GM19468 (cell line): ENCODE measurements at regions not wholly inside any gene's neighbourhood (a gene's known extent, or its start where the extent isn't known, plus 50 kb on each side); places are given as distances from the start of the nearest gene placed in this dataset.

ENCODE experiments used
- ATAC-seq: cut with Tn5 transposase; IDR thresholded peaks from one replicate; pipeline ENCODE4 v1.9.1; 2021; ENCODE audit warnings: mild to moderate bottlenecking, moderate library complexity, moderate number of reproducible peaks; ENCODE audit not compliant: unreplicated experiment; ENCODE audit errors: extremely low read depth

DNA sequence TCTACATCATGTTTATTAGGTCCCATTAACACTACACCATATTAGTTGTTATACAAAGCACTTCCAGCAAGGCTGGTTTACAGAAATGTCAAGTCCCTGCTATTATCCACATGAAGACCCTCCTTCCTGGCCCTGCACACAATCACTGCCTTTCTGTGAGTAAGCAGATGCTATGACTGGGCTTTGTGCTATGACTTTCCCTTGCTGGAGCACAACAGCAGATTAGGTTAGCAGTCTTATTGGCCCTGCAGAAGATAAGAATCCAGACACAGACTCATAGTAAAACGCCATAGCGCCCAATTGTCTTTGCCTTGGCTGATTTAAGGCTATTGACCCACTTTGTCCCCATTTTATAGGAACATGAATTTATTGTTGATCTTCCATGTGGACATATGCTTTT, 228.9 kb upstream of the ACTBL2 start:
- no peak for ATAC-seq

DNA sequence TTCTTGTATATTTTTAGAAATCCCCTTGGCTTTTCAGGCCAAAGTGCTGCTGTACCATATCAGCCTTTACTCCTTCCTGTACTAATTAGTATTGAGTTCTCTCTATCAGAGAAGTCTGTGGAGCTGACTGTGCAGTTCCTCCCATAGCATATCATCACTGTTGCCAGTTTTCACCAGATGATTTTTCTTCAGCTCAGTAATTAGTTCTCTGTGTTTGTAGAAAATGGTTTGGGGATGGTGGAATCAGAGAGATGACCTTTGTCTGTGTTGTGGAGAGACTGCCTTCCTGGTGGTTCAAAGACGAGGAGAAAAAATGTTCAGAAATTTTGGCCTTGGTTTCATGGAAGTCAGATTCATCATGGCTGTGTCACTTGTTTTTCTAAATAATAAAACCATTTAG, 227.5 kb upstream of the ACTBL2 start:
- ATAC-seq, result no peak

DNA sequence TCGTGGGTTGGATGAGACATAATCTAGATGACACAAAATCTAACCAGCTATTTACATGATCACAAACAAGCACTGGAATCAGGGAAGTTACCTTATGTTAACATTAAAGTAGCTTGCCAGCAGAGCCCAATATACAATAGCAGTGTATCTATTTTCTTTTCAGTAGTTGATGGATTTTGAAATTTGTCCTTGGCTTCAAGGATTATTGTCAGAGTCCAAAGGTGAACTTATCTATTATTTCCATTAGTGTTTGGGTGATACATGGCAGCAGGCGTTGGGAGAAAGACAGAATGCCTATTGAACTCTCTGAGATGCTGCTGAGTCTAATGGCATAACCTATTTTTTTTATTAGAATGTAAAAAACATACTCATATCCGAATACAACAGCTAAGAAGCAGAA, 223.2 kb upstream of the ACTBL2 start:
- no peak for ATAC-seq

DNA sequence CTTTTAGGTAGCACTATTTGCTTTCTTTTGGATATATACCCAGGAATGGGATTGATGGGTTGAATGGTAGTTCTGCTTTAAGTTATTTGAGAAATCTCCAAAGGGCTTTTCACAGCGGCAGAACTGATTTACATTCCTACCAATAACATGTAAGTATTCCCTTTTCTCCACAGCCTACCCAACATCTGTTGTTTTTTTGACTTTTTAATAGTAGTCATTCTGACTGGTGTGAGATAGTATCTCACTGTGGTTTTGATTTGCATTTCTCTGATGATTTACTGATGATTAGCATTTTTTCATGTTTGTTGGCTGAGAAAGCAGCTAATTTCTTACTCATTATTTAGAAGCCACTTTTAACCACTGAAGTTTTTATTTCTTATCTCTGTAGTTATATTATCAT, 221.1 kb upstream of the ACTBL2 start:
- ATAC-seq, result no peak

DNA sequence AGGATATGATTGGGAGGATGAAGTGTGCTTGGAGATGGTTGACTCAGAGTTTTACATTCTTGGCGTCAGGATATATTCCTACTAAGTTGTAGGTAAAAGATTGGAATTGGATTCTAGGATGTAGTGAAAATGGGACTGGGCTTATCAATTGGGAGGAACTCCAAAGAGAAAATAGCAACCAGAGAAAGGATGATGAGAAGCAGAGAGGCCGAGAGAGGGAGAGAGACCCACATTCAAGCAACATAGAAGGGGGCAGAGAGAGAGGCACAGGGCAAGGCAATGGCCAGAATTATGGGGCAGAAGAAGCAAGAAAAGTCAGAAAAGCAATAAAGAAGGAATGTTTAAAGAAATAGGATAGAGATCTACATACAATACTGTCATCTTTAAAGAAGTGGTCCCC, 217.9 kb upstream of the ACTBL2 start:
- no peak for ATAC-seq

DNA sequence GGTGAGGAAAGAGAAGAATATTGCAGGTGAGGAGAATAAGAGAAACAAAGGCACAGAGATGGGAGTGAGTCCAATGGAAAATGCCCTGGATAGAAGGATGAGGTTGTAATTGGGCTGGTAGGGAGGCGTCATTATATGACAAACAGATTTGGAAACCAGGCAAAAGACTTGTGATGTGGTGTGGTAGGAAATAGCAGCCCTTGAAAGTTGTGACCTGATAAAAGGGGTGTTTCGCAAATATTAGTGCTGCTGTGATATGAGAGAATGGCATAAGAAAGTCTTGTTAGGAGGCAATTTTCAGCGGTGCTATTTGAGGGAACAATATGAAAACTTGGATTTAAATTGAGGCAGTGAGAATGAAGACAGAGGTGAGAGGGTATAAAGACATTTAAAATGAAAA, 217.5 kb upstream of the ACTBL2 start:
- no peak for ATAC-seq

DNA sequence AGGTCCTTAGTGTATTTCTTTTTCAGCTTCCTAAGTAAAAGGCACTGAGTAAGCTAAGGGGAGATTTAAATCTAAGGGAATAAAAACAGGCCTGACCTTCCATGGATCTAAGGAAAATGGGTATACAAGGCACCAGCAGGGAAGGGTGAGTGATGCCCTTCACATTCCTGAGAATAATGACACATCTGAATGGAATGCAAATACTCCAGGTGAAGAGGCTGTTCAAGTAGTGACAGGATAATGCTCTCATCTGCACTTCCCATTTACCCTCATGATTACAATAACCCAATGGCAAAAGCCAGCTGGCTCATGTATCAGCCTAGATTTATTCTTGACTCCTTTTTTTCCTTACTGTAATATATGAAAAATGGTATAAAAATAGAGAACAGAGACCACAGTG, 216.2 kb upstream of the ACTBL2 start:
- no peak for ATAC-seq

DNA sequence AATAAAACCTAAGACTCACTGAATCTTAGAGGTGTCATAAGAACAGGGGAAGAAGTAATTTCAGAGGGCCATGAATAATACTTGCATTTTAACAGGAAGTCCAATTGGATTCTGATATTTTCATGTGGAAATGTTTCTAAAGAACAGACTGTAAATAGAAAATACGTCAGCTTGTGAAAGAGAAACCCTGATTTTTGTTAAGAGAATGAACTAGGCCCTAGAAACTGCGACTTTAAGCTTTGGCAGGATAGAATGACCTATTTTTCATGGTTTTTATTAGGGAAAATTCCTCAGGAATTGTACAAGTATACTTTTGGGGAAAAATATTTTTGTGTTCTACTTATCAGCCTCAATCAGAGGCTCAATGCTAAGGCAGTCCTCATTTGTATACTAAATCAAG, 215.5 kb upstream of the ACTBL2 start:
- no peak for ATAC-seq

DNA sequence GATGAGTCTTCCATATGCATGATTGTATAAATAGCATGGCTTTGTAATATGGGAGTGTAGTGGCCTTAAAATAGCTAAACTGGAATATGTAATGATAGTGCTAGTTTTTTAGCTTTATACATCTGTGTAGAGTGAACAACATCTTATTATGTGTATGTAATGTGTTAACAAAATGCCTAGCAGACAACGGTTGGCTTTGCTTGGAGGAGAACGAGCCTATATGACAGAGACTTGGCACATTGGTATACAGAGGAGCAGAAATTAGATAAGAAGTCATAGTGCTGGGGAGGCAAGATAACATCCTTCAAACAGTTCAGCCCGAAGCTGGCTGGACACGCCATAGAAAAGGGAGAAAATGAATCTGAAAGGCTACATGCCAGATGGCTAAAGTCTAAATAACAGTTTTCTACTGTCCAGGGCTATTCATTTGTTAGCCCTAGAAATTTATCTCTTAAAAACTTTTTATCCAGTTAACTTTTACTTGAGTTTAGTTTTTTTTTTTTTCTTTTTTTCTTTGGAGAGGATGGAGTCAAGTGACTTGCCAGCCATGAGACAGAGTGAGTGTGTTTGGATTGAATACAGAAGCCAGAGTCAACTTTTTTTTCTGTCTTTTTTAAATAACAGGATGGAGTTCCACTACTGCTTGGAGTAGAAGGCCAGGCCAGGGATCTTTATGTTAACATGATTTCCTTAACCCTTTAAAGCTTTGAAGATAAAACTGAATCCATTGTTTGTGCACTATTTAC, 214.4 kb upstream of the ACTBL2 start:
- no peak for ATAC-seq

DNA sequence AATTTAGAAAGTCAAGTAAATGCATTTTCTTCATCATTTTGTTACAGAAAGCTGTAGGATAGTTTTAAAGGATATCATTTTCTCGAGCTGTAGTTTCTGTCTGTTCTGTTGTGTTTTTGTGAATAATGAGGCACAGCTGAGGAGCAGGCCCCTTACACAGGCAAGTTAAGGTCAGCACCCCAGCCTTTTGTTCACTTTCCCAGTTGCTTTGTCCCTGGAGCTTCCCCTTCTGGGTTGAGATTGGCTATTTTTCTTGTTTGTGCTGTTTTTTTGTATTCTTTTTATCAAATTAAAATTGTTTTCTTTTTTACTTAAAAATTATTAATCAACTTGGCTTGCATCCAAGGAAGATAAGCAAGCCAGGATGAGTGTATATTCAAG, 213.8 kb upstream of the ACTBL2 start:
- no peak for ATAC-seq

DNA sequence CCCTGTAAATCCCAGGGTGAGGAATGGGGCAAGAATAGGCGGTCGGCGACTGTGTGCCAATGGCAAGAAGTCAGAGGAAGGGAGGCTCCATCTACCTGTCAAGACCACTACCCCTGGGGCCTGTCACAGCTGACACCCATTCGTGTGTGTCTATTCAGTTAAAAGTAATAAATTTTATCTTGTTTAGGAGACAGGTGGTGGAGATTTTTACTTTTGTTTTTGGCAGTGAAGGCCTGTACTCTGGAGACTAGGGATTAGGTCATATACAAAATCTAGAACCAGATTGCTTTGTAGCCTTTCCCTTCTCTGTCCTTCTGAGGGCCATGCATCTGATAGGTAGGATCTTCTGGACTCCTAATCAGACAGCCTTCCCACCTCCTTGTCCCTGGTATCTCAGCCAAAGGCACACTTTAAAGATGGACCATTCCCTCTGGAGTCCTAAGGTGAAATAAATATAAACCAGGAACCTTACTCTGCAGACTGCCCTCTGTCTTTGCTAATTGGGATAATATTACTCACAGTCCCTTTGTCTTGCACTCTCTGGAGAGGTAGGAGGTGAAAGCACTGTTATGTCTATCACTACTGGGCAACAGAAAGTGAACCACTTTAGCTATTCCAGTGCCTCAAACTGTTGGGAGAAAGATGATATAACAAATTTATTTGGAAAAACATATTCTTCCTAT, 213.2 kb upstream of the ACTBL2 start:
- ATAC-seq, result no peak

DNA sequence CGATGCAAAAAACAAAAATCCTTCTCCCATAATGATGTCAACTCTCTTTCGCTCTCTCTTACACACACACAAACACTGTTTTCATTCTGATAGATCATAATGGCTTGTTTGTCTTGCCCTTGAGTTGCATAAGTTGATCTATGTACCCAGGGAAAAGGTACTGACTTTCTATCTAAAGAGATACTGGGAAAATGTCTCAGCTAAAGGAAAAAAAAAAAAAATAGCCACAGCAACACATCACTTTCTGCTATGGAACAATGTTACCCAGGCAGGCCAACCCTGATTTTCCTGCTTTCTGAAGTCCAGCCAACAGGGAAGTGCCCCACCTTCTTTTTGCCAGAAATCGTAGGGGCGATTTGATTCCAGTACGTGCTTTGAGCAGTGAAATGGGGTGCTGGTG, 212.6 kb upstream of the ACTBL2 start:
- ATAC-seq, result no peak

DNA sequence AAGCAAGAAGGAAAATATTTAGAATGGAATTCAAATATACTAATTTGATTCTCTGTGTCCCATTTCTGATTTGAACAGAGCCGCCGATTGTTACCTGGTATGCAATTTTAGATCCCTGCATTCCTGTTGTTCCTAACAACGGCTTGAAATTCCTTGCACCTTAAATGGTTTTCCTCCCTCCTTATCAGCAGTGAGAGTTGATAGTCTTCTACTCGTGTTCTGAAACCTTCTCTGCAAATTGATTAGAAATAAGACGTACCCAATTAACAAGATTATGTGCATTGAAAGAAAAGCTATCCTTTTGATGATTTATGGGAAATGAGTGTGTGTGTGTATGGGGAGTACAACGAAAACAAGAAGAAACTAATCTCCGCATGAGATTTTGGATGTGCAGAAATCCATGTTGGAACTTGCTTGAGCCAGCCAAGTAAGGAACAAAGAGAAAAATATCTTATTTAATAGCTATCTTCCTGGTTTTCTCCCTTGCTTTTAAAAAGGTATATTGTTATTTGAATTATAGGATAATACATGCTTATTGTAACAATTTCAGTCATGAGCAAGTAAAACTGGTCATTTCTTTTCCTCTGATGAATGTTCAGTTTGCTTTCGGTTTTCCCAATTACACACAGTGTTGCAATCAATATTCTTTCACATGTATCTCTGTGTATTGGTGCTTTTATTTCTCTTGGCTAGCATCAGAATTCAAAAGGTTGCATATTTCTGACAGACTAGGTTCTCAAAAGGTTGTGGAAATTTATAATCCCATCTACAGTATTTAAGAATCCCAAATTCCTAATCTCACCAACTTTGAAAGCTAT, 211.1 kb upstream of the ACTBL2 start:
- ATAC-seq, result no peak

DNA sequence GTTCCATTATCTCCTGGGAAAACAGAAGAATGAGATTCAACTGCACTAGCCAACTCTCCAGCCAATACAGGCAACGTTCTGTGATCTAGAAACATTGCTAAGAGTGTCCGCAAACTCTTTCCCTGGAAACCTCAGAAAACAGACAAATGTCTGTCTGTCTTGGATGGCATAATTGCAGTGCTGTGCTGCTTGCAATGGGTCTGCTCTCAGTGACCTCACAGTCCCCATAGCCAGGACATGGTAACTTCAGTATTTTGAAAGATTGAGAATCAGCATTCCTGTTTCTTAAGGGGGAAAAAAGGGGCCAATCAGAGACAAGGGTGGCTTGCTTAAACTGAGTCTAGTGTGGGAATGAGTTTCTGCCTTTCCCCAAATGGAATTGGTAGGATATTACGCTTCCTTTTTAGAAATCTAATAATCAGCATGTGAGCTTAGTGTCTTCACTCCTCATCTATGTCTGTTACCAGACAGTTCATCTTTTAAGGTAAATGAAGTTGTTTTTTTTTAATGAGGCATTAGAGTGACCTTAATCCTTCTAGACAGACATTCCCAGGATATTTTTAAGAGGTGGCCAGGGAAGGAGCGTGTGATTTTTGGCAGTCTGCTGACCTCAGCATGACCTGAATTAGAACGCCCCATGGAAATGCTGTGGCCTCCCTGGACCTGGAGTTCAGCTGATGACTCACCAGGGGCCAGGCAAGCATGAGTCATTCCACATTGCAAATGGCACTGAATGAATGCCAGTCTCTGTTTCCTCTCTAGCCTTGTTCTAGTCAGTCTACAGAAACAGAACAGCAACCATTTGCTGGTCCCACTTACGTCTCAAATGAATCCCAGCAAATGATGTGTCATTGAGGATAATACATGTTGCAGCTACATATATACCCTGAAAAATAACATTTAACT, 210.2 kb upstream of the ACTBL2 start:
- no peak for ATAC-seq

DNA sequence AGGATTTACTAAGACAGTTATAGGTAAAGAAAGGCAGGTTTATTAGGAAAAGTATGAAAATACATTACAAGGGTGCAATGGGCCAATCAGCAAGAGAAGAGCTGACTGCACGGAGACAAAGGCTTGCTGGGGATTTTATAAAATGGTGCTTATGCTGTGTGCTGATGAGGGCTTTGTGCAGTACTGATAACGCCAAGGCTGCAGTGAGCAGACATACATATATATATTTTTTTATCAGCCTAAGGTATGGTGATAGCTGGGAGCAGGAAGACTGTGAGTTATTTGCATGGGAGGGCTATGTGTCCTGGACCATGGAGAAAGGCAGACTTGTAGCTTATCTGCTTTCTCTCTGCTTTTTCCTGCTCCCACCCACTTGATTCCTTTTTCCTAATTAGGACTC, 208.1 kb upstream of the ACTBL2 start:
- no peak for ATAC-seq

DNA sequence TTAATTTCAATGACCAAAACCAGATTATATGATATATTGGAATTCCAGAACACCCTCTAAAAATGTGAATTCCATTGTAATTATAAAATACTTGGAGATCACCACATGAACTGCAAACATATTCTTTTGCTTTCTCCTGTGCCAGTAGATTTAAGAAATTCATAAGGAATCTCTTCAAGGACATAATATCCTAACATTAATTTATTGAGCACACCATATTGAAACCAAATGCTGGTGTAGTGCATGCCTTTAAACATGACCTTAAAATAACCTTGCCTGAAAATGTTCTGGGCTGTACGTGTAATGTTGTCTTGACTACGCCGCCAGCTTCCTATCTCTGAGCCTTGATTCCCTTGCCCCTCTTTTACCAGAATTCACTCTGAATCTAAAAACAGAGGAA, 205.0 kb upstream of the ACTBL2 start:
- no peak for ATAC-seq

DNA sequence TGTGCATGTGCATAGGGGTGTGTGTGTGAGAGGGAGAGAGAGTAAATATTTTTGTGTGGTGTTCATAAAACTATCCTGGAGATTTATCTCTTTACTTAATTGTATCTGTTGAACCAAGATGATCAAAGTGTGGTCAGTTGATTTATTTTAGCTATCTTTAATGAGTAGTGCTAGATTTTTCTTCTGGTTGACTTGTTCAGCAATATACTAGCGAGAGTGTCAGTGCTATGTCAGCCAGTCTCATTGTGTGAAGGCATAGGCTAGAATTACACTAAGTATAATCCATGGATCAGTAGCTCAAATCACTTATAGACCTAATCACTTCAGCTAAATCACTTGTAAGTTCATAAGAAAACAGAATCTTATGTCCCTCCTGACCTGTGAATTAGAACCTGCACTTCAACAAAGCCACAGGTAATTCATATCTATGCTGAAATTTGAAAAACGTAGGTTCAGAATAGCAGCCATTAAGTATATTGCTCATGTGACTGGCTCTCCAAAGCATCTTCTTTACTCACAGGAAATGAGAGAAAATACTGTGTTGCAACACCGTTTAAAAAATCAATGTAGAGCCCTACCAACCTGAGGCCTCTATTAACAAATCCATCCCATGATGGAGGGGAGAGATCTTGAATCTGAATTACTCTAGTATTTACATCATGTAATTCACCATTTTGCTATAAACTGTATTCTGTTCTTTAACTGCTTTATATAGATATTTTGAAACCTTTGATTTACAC, 203.1 kb upstream of the ACTBL2 start:
- no peak for ATAC-seq

DNA sequence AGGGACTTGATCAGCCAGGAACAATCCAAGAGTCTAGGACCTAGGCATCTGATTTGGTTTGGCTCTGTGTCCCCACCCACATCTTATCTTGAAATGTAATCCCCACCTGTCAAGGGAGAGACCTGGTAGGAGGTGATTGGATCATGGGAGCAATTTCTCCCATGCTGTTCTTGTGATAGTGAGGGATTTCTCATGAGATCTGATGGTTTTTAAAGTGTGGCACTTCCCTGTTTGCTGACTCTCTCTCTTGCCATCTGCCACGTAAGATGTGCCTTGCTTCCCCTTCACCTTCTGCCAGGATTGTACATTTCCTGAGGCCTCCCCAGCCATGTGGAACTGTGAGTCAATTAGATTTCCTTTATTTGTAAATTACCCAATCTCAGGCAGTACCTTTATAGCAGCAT, 201.7 kb upstream of the ACTBL2 start:
- ATAC-seq, result no peak

DNA sequence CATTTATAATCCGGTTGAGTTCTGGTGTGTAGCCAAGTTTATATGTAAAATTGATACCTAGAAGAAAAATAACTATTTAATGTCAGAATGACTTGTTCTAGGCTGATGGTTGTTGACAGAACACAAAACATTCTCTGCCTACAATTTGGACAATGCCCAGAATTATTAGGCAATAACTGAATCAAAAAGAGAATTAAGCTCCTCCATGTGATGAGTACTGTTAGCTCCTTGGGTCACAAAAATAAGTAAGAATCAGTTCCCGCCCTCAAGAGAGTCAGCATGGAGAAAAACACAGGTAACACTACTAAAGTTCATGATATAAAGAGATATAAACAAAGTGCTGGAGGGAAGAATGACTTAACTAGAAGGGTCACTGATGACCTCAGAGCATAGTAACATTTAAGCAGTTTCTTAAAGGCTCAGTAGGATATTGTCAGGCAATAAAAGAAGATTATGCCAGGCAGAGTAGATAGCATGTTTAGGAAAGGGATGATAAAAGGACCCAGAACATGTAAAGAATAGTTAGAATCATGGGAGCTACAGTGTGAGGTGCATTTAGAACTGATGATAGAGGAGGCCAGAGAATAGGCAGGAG, 200.5 kb upstream of the ACTBL2 start:
- no peak for ATAC-seq
